HCT116 (cell line): ENCODE measurements at regions not wholly inside any gene's neighbourhood (a gene's known extent, or its start where the extent isn't known, plus 50 kb on each side); places are given as distances from the start of the nearest gene placed in this dataset.

Source experiments
- ATAC-seq: fragments of 200-7000 bp; cut with Tn5 transposase; 2 replicates; pipeline ENCODE4 v1.9.1; 2020; ENCODE audit warnings: mild to moderate bottlenecking, moderate library complexity
- BruUV-seq: library from RNA; stranded (reverse); fragments of 400-500 nt; replicated peaks from 2 replicates; lab custom pipeline; 2021; lab: Mats Ljungman, UMichigan
- CTCF ChIA-PET: fragments of 300-600 bp; sonication (Branson Sonifier 250); formaldehyde crosslinking; loops from one replicate; lab custom pipeline; 2021; ENCODE audit warnings: antibody characterized with exemption; lab: Charles Lee
- POLR2A ChIA-PET: fragments of 300-600, 350-600 bp; sonication (Branson Sonifier 250); formaldehyde crosslinking; loops from one replicate; lab custom pipeline; 2021; ENCODE audit warnings: antibody characterized with exemption; lab: Charles Lee
- RAD21 ChIA-PET, 2 experiments: fragments of 300-600 bp; sonication (Branson Sonifier 250); formaldehyde crosslinking; loops; one replicate each; lab custom pipeline; 2023; ENCODE audit warnings: low total read pairs in 2 of 2; ENCODE audit not compliant: uncharacterized antibody in 2 of 2, unreplicated experiment in 2 of 2, low non-redundant PET in 1 of 2; lab: Charles Lee
- DNase-seq: peaks from one replicate; pipeline ENCODE4 v3.0.0-alpha.2; 2010; ENCODE audit warnings: low read depth, low spot score
- H2AFZ ChIP-seq: fragments of 200-600 bp; shearing (Covaris generic), sonication (generic); 2 replicates; pipeline ENCODE4 v1.6.1; 2017; ENCODE audit warnings: low read depth, mixed run types, mixed read lengths, antibody characterized with exemption, low read length; ENCODE audit not compliant: poor library complexity, severe bottlenecking
- H3K27ac ChIP-seq: 2 replicates; pipeline ENCODE4 v1.5.1; 2012; ENCODE audit warnings: low read depth, low read length
- H3K27me3 ChIP-seq: fragments of 200-600 bp; sonication (generic); 2 replicates; pipeline ENCODE4 v1.6.1; 2016; ENCODE audit warnings: mixed run types, low read length, mixed read lengths; ENCODE audit not compliant: insufficient read depth
- H3K36me3 ChIP-seq, 2 experiments: fragments of 200-500 bp in 1 of 2; fragments of 200-600 bp in 1 of 2; sonication (Bioruptor generic) in 1 of 2; sonication (generic) in 1 of 2; 2 replicates each; pipeline versions ENCODE4 v1.5.1 to v1.6.1; 2014 to 2016; ENCODE audit warnings: low read length in 2 of 2, inconsistent platforms in 1 of 2, mixed read lengths in 1 of 2, mixed run types in 1 of 2; ENCODE audit not compliant: insufficient read depth in 2 of 2, control insufficient read depth in 1 of 2
- H3K4me1 ChIP-seq, 2 experiments: fragments of 200-600 bp in 1 of 2; sonication (generic) in 1 of 2; 2 replicates each; pipeline versions ENCODE4 v1.5.1 to v1.6.1; 2012 to 2017; ENCODE audit warnings: low read length in 2 of 2, inconsistent platforms in 1 of 2, mild to moderate bottlenecking in 1 of 2, mixed read lengths in 1 of 2, mixed run types in 1 of 2, moderate library complexity in 1 of 2; ENCODE audit not compliant: insufficient read depth in 2 of 2, control insufficient read depth in 1 of 2
- H3K4me2 ChIP-seq: fragments of 200-600 bp; sonication (generic); 2 replicates; pipeline ENCODE4 v1.6.1; 2017; ENCODE audit warnings: mixed run types, low read length, mixed read lengths
- H3K4me3 ChIP-seq, 2 experiments: fragments of 200-600 bp in 1 of 2; sonication (generic) in 1 of 2; replicated peaks in 1 of 2; 2 replicates each; pipeline ENCODE4 v1.5.1; 2011 to 2016; ENCODE audit warnings: low read length in 2 of 2, control low read depth in 1 of 2, low read depth in 1 of 2, mild to moderate bottlenecking in 1 of 2, mixed read lengths in 1 of 2, mixed run types in 1 of 2
- H3K79me2 ChIP-seq: fragments of 200-600 bp; sonication (generic); 2 replicates; pipeline ENCODE4 v1.6.1; 2017; ENCODE audit warnings: mild to moderate bottlenecking, mixed run types, low read length, moderate library complexity, mixed read lengths; ENCODE audit not compliant: insufficient read depth
- H3K9ac ChIP-seq: fragments of 200-600 bp; sonication (generic); 2 replicates; pipeline ENCODE4 v1.6.1; 2016; ENCODE audit warnings: low read length, mixed read lengths
- H3K9me2 ChIP-seq: fragments of 200-600 bp; sonication (generic), shearing (Covaris generic); 2 replicates; pipeline ENCODE4 v1.6.1; 2017; ENCODE audit warnings: mixed run types, mild to moderate bottlenecking, moderate library complexity; ENCODE audit not compliant: insufficient read depth
- H3K9me3 ChIP-seq, 2 experiments: fragments of 200-500 bp in 1 of 2; fragments of 200-600 bp in 1 of 2; sonication (Bioruptor generic) in 1 of 2; sonication (generic) in 1 of 2; 2 replicates each; pipeline ENCODE4 v1.6.1; 2014 to 2017; ENCODE audit warnings: low read length in 2 of 2, mixed read lengths in 2 of 2, inconsistent platforms in 1 of 2, low read depth in 1 of 2, mild to moderate bottlenecking in 1 of 2, mixed run types in 1 of 2, moderate library complexity in 1 of 2; ENCODE audit not compliant: control insufficient read depth in 1 of 2, insufficient read depth in 1 of 2
- H4K20me1 ChIP-seq: fragments of 200-600 bp; sonication (generic), shearing (Covaris generic); 2 replicates; pipeline ENCODE4 v1.6.1; 2017; ENCODE audit warnings: mixed run types, mild to moderate bottlenecking, moderate library complexity; ENCODE audit not compliant: insufficient read depth
- CEBPB ChIP-seq: IDR thresholded peaks from 2 replicates; pipeline ENCODE4 v1.6.1; 2012; ENCODE audit warnings: low read depth
- EGR1 ChIP-seq: IDR thresholded peaks from 2 replicates; pipeline ENCODE4 v1.6.1; 2012; ENCODE audit warnings: low read depth
- ELF1 ChIP-seq: IDR thresholded peaks from 2 replicates; pipeline ENCODE4 v1.6.1; 2012; ENCODE audit warnings: low read depth, borderline replicate concordance
- EZH2 ChIP-seq: fragments of 200-600 bp; sonication (generic); IDR thresholded peaks from 2 replicates; pipeline ENCODE4 v1.6.1; 2017; ENCODE audit warnings: antibody characterized with exemption, mixed run types
- FOSL1 ChIP-seq: IDR thresholded peaks from 2 replicates; pipeline ENCODE4 v1.6.1; 2012; ENCODE audit warnings: low read depth
- JUND ChIP-seq: IDR thresholded peaks from 2 replicates; pipeline ENCODE4 v1.6.1; 2012
- POLR2A ChIP-seq: IDR thresholded peaks from 2 replicates; pipeline ENCODE4 v1.7.0; 2011; ENCODE audit warnings: borderline replicate concordance; ENCODE audit not compliant: insufficient read depth, insufficient read length; ENCODE audit errors: extremely low read depth
- SIN3A ChIP-seq: IDR thresholded peaks from 2 replicates; pipeline ENCODE4 v1.6.1; 2012; ENCODE audit warnings: low read depth
- SP1 ChIP-seq: IDR thresholded peaks from 2 replicates; pipeline ENCODE4 v1.6.1; 2012; ENCODE audit warnings: low read depth
- SRF ChIP-seq: IDR thresholded peaks from 2 replicates; pipeline ENCODE4 v1.6.1; 2012; ENCODE audit warnings: low read depth
- TCF7L2 ChIP-seq: IDR thresholded peaks from 2 replicates; pipeline ENCODE4 v1.7.0; 2011; ENCODE audit warnings: borderline replicate concordance, inconsistent platforms; ENCODE audit not compliant: insufficient read depth, insufficient read length; ENCODE audit errors: extremely low read depth
- YY1 ChIP-seq: IDR thresholded peaks from 2 replicates; pipeline ENCODE4 v1.6.1; 2011; ENCODE audit warnings: low read length, low read depth, moderate library complexity, mild to moderate bottlenecking; ENCODE audit not compliant: insufficient replicate concordance; ENCODE audit errors: extremely low read depth
- ZNF274 ChIP-seq: fragments of 200-500 bp; sonication (Bioruptor generic); IDR thresholded peaks from 2 replicates; pipeline ENCODE4 v1.6.1; 2014; ENCODE audit warnings: mild to moderate bottlenecking, low read depth, low read length, inconsistent platforms
- intact Hi-C: fragments of 100-400 bp; cut with micrococcal nuclease; formaldehyde crosslinking; loops from 2 replicates; pipeline ENCODE4 v1.10.0; 2022
- TF ChIP-seq, protein P1 (sequence below): IDR thresholded peaks from 2 replicates; pipeline ENCODE4 v1.6.1; 2012
- TF ChIP-seq, protein P2 (sequence below), 3 experiments: fragments of 200-600 bp in 1 of 3; sonication (generic) in 1 of 3; IDR thresholded peaks in 2 of 3; conservative IDR thresholded peaks in 1 of 3; 2 replicates each; pipeline ENCODE4 v1.5.1; 2012 to 2017; ENCODE audit warnings: low read depth in 2 of 3, low read length in 2 of 3, antibody characterized with exemption in 1 of 3, borderline replicate concordance in 1 of 3, control low read depth in 1 of 3, mild to moderate bottlenecking in 1 of 3, mixed read lengths in 1 of 3, mixed run types in 1 of 3, moderate library complexity in 1 of 3; ENCODE audit not compliant: insufficient read depth in 1 of 3
- TF ChIP-seq, protein P3 (sequence below): IDR thresholded peaks from 2 replicates; pipeline ENCODE4 v1.6.1; 2012; ENCODE audit warnings: low read depth

DNA sequence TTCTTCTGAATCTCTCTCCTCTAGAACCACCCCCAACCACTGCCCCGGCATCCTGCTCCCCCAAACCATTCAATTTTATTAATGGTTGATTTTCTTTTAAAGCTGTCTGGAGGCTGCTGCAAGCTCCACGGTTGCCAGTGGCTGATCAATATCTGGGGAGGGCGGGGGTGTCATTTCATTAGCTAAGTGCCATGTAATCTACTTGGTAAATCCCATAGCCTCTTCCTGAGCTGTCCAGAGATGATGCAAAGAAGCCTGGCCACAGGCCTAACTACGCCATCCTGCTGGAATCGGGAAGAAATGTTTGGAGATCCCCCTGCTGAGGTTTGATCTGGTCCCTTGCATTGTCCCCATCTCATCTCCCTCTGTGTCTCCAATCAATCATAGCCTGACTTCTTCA, 440.1 kb downstream of the MIAT start:
- Histone ChIP-seq H3K9me3 (no peaks in the 10 kb centered on the region), H3K36me3 (no peaks in the 10 kb centered on the region), H3K9ac (no peak overlapping the region), H3K4me2 (no peak overlapping the region), H2AFZ (no peak overlapping the region), H4K20me1 (no peaks in the 10 kb centered on the region), H3K9me2 (no peaks in the 10 kb centered on the region), H3K4me1 (no peaks in the 10 kb centered on the region), H3K27ac (no peak overlapping the region), H3K79me2 (no peaks in the 10 kb centered on the region), H3K27me3 (peaks cover 52% of the 10 kb centered on the region), H3K4me3 (no peak overlapping the region)
- no peak for DNase-seq
- ChIA-PET RAD21 (no interaction called here), POLR2A (no interaction called here), CTCF (no interaction called here)
- no peak for ATAC-seq
- intact Hi-C loops, result no loop called here
- no TSS peak for BruUV-seq
- TF ChIP-seq SP1, result no peak
- TF ChIP-seq CEBPB, result no peak
- no peak for TF ChIP-seq EGR1
- no peak for TF ChIP-seq JUND
- TF ChIP-seq, protein P1, sequence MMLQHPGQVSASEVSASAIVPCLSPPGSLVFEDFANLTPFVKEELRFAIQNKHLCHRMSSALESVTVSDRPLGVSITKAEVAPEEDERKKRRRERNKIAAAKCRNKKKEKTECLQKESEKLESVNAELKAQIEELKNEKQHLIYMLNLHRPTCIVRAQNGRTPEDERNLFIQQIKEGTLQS, result no peak
- no peak for TF ChIP-seq EZH2
- no peak for TF ChIP-seq SIN3A
- TF ChIP-seq FOSL1, result no peak
- TF ChIP-seq TCF7L2, result no peak
- no peak for TF ChIP-seq YY1
- no peak for TF ChIP-seq POLR2A
- TF ChIP-seq ELF1, result no peak
- TF ChIP-seq, protein P2, sequence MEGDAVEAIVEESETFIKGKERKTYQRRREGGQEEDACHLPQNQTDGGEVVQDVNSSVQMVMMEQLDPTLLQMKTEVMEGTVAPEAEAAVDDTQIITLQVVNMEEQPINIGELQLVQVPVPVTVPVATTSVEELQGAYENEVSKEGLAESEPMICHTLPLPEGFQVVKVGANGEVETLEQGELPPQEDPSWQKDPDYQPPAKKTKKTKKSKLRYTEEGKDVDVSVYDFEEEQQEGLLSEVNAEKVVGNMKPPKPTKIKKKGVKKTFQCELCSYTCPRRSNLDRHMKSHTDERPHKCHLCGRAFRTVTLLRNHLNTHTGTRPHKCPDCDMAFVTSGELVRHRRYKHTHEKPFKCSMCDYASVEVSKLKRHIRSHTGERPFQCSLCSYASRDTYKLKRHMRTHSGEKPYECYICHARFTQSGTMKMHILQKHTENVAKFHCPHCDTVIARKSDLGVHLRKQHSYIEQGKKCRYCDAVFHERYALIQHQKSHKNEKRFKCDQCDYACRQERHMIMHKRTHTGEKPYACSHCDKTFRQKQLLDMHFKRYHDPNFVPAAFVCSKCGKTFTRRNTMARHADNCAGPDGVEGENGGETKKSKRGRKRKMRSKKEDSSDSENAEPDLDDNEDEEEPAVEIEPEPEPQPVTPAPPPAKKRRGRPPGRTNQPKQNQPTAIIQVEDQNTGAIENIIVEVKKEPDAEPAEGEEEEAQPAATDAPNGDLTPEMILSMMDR (IDR thresholded peaks at IDR 0.05 in 2 of 3, conservative IDR thresholded peaks at IDR 0.05 in 1 of 3; ENCODE audit: borderline replicate concordance in 1 of 3, insufficient read depth in 1 of 3, low read depth in 2 of 3, low read length in 2 of 3), result no peak
- no peak for TF ChIP-seq SRF
- TF ChIP-seq ZNF274, result no peak
- TF ChIP-seq, protein P3, sequence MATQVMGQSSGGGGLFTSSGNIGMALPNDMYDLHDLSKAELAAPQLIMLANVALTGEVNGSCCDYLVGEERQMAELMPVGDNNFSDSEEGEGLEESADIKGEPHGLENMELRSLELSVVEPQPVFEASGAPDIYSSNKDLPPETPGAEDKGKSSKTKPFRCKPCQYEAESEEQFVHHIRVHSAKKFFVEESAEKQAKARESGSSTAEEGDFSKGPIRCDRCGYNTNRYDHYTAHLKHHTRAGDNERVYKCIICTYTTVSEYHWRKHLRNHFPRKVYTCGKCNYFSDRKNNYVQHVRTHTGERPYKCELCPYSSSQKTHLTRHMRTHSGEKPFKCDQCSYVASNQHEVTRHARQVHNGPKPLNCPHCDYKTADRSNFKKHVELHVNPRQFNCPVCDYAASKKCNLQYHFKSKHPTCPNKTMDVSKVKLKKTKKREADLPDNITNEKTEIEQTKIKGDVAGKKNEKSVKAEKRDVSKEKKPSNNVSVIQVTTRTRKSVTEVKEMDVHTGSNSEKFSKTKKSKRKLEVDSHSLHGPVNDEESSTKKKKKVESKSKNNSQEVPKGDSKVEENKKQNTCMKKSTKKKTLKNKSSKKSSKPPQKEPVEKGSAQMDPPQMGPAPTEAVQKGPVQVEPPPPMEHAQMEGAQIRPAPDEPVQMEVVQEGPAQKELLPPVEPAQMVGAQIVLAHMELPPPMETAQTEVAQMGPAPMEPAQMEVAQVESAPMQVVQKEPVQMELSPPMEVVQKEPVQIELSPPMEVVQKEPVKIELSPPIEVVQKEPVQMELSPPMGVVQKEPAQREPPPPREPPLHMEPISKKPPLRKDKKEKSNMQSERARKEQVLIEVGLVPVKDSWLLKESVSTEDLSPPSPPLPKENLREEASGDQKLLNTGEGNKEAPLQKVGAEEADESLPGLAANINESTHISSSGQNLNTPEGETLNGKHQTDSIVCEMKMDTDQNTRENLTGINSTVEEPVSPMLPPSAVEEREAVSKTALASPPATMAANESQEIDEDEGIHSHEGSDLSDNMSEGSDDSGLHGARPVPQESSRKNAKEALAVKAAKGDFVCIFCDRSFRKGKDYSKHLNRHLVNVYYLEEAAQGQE, result no peak
